Cardiac fibroblast (primary cell): ENCODE measurements at regions not wholly inside any gene's neighbourhood (a gene's known extent, or its start where the extent isn't known, plus 50 kb on each side); places are given as distances from the start of the nearest gene placed in this dataset.

Experiments
- DNase-seq, 2 donors: peaks; one replicate each; pipeline versions ENCODE4 v3.0.0 to v3.0.0-alpha.2; 2010; ENCODE audit warnings: low read depth in 2 of 2
- H3K4me3 ChIP-seq, 2 donors: replicated peaks in 1 of 2; 1 replicate in 1 of 2; 2 replicates in 1 of 2; pipeline ENCODE4 v1.5.1; 2011; ENCODE audit warnings: low read depth in 2 of 2, low read length in 2 of 2, mild to moderate bottlenecking in 2 of 2, moderate library complexity in 1 of 2
- TF ChIP-seq, protein P1 (sequence below): IDR thresholded peaks from one replicate; pipeline ENCODE4 v1.5.1; 2011; ENCODE audit warnings: low read depth, mild to moderate bottlenecking, low read length, inconsistent platforms

DNA sequence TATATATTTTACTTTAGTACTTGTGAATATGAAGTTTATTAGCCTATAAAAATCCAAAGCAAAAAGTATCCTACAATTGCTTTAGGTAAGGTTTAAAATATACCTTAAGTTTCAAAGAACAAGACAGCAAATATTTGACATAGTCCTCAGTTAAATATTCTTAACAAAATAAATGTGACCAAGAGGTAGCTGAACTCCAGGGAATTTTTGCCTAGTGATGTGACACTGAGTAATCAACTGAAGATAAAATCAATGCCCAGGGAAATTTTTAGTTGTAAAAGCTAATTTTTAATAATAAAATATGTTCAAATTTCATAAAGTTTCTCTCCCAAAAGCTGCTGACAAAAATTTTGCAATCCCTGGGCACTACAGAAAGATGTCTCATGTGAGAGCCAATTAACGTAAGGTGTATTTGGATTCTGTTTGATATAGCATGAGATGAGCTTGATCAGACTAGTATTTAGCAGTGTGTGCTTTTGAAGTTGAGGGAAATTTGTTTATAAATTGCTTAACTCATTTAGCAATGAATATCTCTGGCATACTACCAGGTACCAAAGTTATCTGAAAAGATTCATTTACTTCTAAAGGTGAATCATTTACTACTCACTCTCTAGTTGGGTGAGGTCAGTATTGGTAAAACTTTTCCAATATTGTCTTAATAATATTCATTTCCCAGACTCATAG, 80.2 kb upstream of the PALMD start:
- no peak for DNase-seq
- no peak overlapping the region for H3K4me3 ChIP-seq
- TF ChIP-seq, protein P1, sequence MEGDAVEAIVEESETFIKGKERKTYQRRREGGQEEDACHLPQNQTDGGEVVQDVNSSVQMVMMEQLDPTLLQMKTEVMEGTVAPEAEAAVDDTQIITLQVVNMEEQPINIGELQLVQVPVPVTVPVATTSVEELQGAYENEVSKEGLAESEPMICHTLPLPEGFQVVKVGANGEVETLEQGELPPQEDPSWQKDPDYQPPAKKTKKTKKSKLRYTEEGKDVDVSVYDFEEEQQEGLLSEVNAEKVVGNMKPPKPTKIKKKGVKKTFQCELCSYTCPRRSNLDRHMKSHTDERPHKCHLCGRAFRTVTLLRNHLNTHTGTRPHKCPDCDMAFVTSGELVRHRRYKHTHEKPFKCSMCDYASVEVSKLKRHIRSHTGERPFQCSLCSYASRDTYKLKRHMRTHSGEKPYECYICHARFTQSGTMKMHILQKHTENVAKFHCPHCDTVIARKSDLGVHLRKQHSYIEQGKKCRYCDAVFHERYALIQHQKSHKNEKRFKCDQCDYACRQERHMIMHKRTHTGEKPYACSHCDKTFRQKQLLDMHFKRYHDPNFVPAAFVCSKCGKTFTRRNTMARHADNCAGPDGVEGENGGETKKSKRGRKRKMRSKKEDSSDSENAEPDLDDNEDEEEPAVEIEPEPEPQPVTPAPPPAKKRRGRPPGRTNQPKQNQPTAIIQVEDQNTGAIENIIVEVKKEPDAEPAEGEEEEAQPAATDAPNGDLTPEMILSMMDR: no peak

- TF ChIP-seq, protein P1: no peak
- no peak for DNase-seq
- H3K4me3 ChIP-seq: no peak overlapping the region
These were observed 79.5 kb upstream of the PALMD start for GRCh38 chr1:99566290-99567021.

DNA sequence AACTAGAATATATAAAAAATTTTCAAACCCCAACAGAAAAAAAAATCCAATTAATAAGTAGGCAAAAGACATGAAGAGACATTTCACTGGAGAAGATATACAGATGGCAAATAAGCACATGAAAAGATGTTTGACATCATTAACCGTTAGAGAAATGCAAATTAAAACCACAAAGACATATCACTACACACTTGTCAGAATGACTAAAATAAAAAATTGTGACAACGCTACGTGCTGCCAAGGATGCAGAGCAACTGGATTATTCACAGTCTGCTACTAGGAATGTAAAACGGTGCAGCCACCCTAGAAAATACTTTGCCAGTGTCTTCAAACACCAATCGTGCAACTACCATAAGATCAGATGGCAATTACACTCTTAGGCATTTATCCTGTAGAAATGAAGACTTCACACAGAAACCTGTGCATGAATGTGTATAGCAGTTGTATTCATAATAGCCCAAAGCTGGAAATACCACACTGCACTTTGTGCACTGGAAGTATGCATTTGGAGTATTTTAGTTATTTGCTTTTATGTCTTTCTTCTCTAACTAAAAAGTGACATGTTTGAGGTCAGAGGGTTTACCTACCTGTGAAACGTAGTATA, 75.3 kb upstream of the PALMD start:
- TF ChIP-seq, protein P1: no peak
- H3K4me3 ChIP-seq: no peak overlapping the region
- no peak for DNase-seq

DNA sequence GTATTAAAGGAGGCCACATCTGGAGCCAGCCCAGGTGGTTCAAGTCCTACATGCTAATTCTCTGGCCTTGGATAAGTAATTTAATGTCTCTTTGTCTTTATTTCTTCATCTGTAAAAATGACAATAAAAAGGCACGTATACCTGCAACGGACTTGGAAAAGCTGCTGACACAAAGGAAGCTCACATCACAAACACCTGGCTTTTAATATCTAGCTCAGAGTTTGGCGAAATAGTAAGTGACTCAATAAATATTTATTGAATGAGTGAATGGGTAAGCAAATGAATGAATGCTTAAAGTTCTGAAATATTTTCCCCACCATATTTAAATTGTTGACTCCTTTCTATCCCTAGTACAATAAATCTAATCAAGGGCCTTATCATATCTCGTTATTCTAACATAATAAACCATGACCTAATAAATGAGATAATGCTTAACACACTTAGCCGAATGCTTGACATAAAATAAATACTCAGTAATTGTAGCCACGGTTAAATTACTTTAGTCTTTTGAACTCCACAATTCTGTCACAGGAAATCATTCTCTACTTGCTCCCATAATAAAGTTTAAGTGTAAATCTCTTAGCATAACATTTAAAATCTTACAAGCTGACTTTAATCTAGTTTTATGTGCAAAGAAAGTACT, 74.7 kb upstream of the PALMD start:
- H3K4me3 ChIP-seq: no peak overlapping the region
- DNase-seq: no peak
- TF ChIP-seq, protein P1: no peak

DNA sequence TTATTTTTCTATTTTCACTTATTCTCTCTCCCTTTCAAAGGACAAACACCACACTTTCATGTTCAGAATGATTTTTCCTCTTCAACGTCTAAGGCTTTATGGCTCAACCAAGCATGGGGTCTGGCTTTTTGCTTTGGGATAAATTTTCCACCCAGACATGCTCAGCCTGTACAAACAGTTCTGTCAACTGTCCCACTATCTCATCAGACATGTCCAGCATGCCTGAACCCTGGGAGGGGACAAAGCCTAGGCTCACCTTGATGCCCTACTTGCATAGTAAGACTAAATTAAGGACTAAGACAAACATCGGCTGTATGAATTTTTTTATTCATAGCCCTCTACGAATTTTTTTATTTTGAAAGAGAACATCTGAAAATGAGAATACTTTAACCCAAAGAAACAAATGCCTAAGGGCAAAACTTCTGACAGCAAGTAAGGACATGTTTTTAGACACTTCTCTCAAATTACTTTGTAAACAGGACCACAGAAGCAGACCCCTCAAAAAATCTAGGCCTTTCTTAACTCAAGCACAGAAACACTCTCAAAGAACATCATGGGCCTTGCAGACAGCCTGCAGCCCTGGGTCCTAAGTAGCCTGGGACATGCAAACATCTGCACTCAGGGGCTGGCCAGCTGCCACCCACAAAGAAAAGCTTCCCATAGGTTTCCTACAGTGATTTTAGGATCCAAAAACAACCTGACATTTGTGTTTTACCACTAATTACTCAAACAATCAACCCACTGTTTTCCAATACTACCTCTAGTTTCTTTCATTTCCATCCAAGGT, 72.3 kb upstream of the PALMD start:
- TF ChIP-seq, protein P1: no peak
- no peak overlapping the region for H3K4me3 ChIP-seq
- DNase-seq: no peak

DNA sequence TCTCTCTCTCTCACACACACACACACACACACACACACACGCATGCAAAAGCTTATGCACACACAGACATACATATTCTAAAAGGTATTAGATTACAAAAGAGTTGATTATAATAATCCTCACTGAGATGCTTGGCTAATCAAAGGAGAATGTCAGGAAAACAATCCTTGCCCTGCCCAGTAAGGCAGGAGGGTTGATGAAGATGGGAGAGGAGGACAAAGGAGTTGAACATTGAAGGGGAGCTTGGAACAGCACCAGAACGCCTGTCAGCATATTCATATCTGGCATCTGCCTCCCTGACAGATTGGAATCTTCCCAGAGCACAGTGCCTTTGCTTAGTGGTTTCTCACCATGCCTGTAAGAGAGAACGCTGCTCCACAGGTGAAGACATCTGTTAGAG, 68.6 kb upstream of the PALMD start:
- no peak overlapping the region for H3K4me3 ChIP-seq
- TF ChIP-seq, protein P1: no peak
- DNase-seq: no peak
